GM21528 (cell line): ENCODE measurements at regions not wholly inside any gene's neighbourhood (a gene's known extent, or its start where the extent isn't known, plus 50 kb on each side); places are given as distances from the start of the nearest gene placed in this dataset.

Experiments
- ATAC-seq: cut with Tn5 transposase; IDR thresholded peaks from one replicate; pipeline ENCODE4 v1.9.1; 2021; ENCODE audit warnings: mild to moderate bottlenecking, moderate library complexity; ENCODE audit not compliant: unreplicated experiment, low FRiP score

GRCh38 chr21:35585878-35586277 lies 474.4 kb downstream of the SETD4 start:
- ATAC-seq = no peak

- no peak for ATAC-seq
Measured at GRCh38 chr21:35585155-35585554, 475.2 kb downstream of the SETD4 start.

GRCh38 chr21:35583566-35584216 lies 476.6 kb downstream of the SETD4 start:
- ATAC-seq = no peak

- no peak for ATAC-seq
Measured at GRCh38 chr21:35582731-35583130, 477.6 kb downstream of the SETD4 start.

GRCh38 chr21:35581640-35582039 lies 478.7 kb downstream of the SETD4 start:
- ATAC-seq = no peak

- no peak for ATAC-seq
Measured at GRCh38 chr21:35579520-35580293, 480.6 kb downstream of the SETD4 start.

GRCh38 chr21:35578831-35579471 lies 481.4 kb downstream of the SETD4 start:
- ATAC-seq = no peak

GRCh38 chr21:35578347-35578782 lies 482.0 kb downstream of the SETD4 start:
- no peak for ATAC-seq

GRCh38 chr21:35575280-35575915 lies 484.9 kb downstream of the SETD4 start:
- ATAC-seq = no peak

- ATAC-seq = no peak
Measured at GRCh38 chr21:35573472-35574374, 486.6 kb downstream of the SETD4 start.

GRCh38 chr21:35571910-35572309 lies 488.4 kb downstream of the SETD4 start:
- ATAC-seq = no peak

- no peak for ATAC-seq
Measured at GRCh38 chr21:35568643-35569042, 491.7 kb downstream of the SETD4 start.

GRCh38 chr21:35566874-35567273 lies 493.5 kb downstream of the SETD4 start:
- ATAC-seq = no peak

- no peak for ATAC-seq
Measured at GRCh38 chr21:35565204-35565611, 495.1 kb downstream of the SETD4 start.

GRCh38 chr21:35563885-35564451 lies 496.4 kb downstream of the SETD4 start:
- ATAC-seq = no peak

GRCh38 chr21:35562876-35563275 lies 497.4 kb downstream of the SETD4 start:
- no peak for ATAC-seq

- no peak for ATAC-seq
Measured at GRCh38 chr21:35561116-35561515, 499.2 kb downstream of the SETD4 start.

GRCh38 chr21:35559829-35560225 lies 500.5 kb downstream of the SETD4 start:
- no peak for ATAC-seq

GRCh38 chr21:35559128-35559828 lies 501.0 kb downstream of the SETD4 start:
- no peak for ATAC-seq
